Gastroesophageal sphincter (tissue), 3 donors: ENCODE measurements at regions not wholly inside any gene's neighbourhood (a gene's known extent, or its start where the extent isn't known, plus 50 kb on each side); places are given as distances from the start of the nearest gene placed in this dataset.

Experiments
- CTCF ChIP-seq, 4 experiments: fragments of 200-600 bp in 2 of 4; fragments of 450-650 bp in 2 of 4; sonication (generic) in 1 of 4; IDR thresholded peaks; one replicate each; pipeline ENCODE4 v1.5.1; 2017 to 2019; ENCODE audit warnings: antibody characterized with exemption in 4 of 4, mild to moderate bottlenecking in 2 of 4, moderate library complexity in 2 of 4
- EP300 ChIP-seq: sonication (generic); formaldehyde crosslinking; IDR thresholded peaks from one replicate; pipeline ENCODE4 v1.6.1; 2017; ENCODE audit warnings: antibody characterized with exemption, mild to moderate bottlenecking
- POLR2A ChIP-seq, 2 donors: fragments of 450-650 bp; IDR thresholded peaks; one replicate each; pipeline ENCODE4 v1.6.1; 2017; ENCODE audit warnings: antibody characterized with exemption in 2 of 2, mild to moderate bottlenecking in 2 of 2, moderate library complexity in 1 of 2
- POLR2AphosphoS5 ChIP-seq: sonication (generic); formaldehyde crosslinking; IDR thresholded peaks from one replicate; pipeline ENCODE4 v1.6.1; 2017; ENCODE audit warnings: antibody characterized with exemption

- TF ChIP-seq CTCF (IDR thresholded peaks at IDR 0.05) (no peak), POLR2A (IDR thresholded peaks at IDR 0.05) (no peak), POLR2AphosphoS5 (no peak), EP300 (no peak)
Measured at GRCh38 chr5:167816864-167817263, 474.6 kb upstream of the WWC1 start.
